Pancreas (tissue), 10 donors: ENCODE measurements at regions not wholly inside any gene's neighbourhood (a gene's known extent, or its start where the extent isn't known, plus 50 kb on each side); places are given as distances from the start of the nearest gene placed in this dataset.

ENCODE experiments used
- ATAC-seq, 4 donors: fragments of 200-7000 bp; cut with Tn5 transposase; one replicate each; pipeline versions ENCODE4 v1.8.0 to v1.9.1; 2020; ENCODE audit warnings: mild to moderate bottlenecking in 4 of 4, moderate library complexity in 4 of 4
- DNase-seq, 6 donors: peaks; one replicate each; pipeline ENCODE4 v3.0.0-alpha.2; 2020
- FAIRE-seq: peaks from 2 replicates; lab custom pipeline; 2012; peaks lifted over from hg19 to GRCh38; lab: Jason Lieb, UNC
- H3K27ac ChIP-seq, 4 donors: fragments of 200-600 bp; sonication (generic); 1 replicate in 3 of 4; 2 replicates in 1 of 4; pipeline versions ENCODE4 v1.5.0 to v1.8.0; 2020
- H3K27me3 ChIP-seq, 4 donors: fragments of 200-600 bp; one replicate each; pipeline ENCODE4 v1.8.0; 2021
- H3K36me3 ChIP-seq, 3 donors: fragments of 200-600 bp; sonication (generic) in 1 of 3; one replicate each; pipeline versions ENCODE4 v1.5.0 to v1.8.0; 2020 to 2021
- H3K4me1 ChIP-seq, 3 donors: fragments of 200-600 bp; one replicate each; pipeline ENCODE4 v1.8.0; 2021
- H3K4me3 ChIP-seq, 4 donors: fragments of 200-600 bp; sonication (generic) in 2 of 4; one replicate each; pipeline versions ENCODE4 v1.5.0 to v1.8.0; 2020 to 2021
- H3K9me3 ChIP-seq, 4 donors: fragments of 200-600 bp; one replicate each; pipeline ENCODE4 v1.8.0; 2021
- CTCF ChIP-seq, 4 donors: fragments of 200-600 bp; sonication (generic) in 3 of 4; IDR thresholded peaks; one replicate each; pipeline versions ENCODE4 v1.5.0 to v1.8.0; 2021; ENCODE audit warnings: antibody characterized with exemption in 4 of 4
- WGBS, 2 donors: extraction: QIAGEN DNeasy Blood & Tissue Kit; methylation state at CpG; one replicate each; pipeline ENCODE4 v1.1.7; 2013; 5-methylcytosine and 5-hydroxymethylcytosine counted together
- intact Hi-C, 3 donors: fragments of 100-400 bp; cut with DNase I; formaldehyde crosslinking; loops; one replicate each; pipeline versions ENCODE4 v1.11.1 to v1.14.2; 2022
- donor health status: healthy with polysubstance abuse.
- donor health status: DM: no; HTN: no; CAD: no; lungs with moderate emphysema.
- donor health status: DM: no; HTN: no; CAD: no.
- donor health status: control.
- donor health status: control.
- donor health status: Bipolar disorder and iron deficiency.
- donor health status: DM: yes; HTN: yes; CAD: no.
- donor health status: DM: no; HTN: no; CAD: no.
- donor health status: DM: no; HTN: no; CAD: no.
- donor health status: DM: yes; HTN: yes; CAD: no.

- no peak for DNase-seq
- WGBS, 2 donors: 95 to 96% methylated on average over 1 of the region's 1 CpG
- Histone ChIP-seq H3K4me3 (no peak overlapping the region), H3K4me1 (no peaks in the 10 kb centered on the region), H3K36me3 (no peaks in the 10 kb centered on the region), H3K9me3 (no peaks in the 10 kb centered on the region), H3K27ac (no peak overlapping the region), H3K27me3 (no peaks in the 10 kb centered on the region)
- FAIRE-seq: no peak
- intact Hi-C loops: no loop called here
- TF ChIP-seq CTCF (IDR thresholded peaks at IDR 0.05): no peak
- ATAC-seq: no peak
These were observed 130.7 kb upstream of the ARID2 start for GRCh38 chr12:45598761-45599160.

GRCh38 chr12:45599196-45599595 is 130.3 kb upstream of the ARID2 start:
- DNase-seq: no peak
- 87 to 91% methylated on average over 2 of the region's 2 CpGs for WGBS, 2 donors
- Histone ChIP-seq H3K36me3 (no peaks in the 10 kb centered on the region), H3K4me1 (no peaks in the 10 kb centered on the region), H3K27ac (no peak overlapping the region), H3K9me3 (no peaks in the 10 kb centered on the region), H3K27me3 (no peaks in the 10 kb centered on the region), H3K4me3 (no peak overlapping the region)
- no peak for FAIRE-seq
- intact Hi-C loops: no loop called here
- ATAC-seq: no peak
- no peak for TF ChIP-seq CTCF (IDR thresholded peaks at IDR 0.05)

- H3K4me1 ChIP-seq: no peaks in the 10 kb centered on the region
- no peak for FAIRE-seq
- 53 to 64% methylated on average over 2 of the region's 2 CpGs for WGBS, 2 donors
- H3K4me3 ChIP-seq: no peak overlapping the region
- intact Hi-C loops: no loop called here
- no peak overlapping the region for H3K27ac ChIP-seq
- no peak for ATAC-seq
- no peaks in the 10 kb centered on the region for H3K27me3 ChIP-seq
- no peak for DNase-seq
- H3K36me3 ChIP-seq: no peaks in the 10 kb centered on the region
- TF ChIP-seq CTCF (IDR thresholded peaks at IDR 0.05): no peak
- H3K9me3 ChIP-seq: no peaks in the 10 kb centered on the region
These were observed 128.1 kb upstream of the ARID2 start for GRCh38 chr12:45601390-45601789.

GRCh38 chr12:45601888-45602287 is 127.6 kb upstream of the ARID2 start:
- ATAC-seq (no peak), FAIRE-seq (no peak), DNase-seq (no peak)
- intact Hi-C loops: no loop called here
- WGBS, 2 donors: 27 to 28% methylated on average over 4 of the region's 4 CpGs
- no peaks in the 10 kb centered on the region for H3K36me3 ChIP-seq
- H3K27ac ChIP-seq: no peak overlapping the region
- H3K4me1 ChIP-seq: no peaks in the 10 kb centered on the region
- H3K27me3 ChIP-seq: no peaks in the 10 kb centered on the region
- no peak overlapping the region for H3K4me3 ChIP-seq
- TF ChIP-seq CTCF (IDR thresholded peaks at IDR 0.05): no peak
- H3K9me3 ChIP-seq: no peaks in the 10 kb centered on the region

GRCh38 chr12:45605624-45606023 is 123.9 kb upstream of the ARID2 start:
- FAIRE-seq (no peak), ATAC-seq (no peak), DNase-seq (no peak)
- H3K27me3 ChIP-seq: no peaks in the 10 kb centered on the region
- no peak for TF ChIP-seq CTCF (IDR thresholded peaks at IDR 0.05)
- H3K9me3 ChIP-seq: no peaks in the 10 kb centered on the region
- no peak overlapping the region for H3K27ac ChIP-seq
- intact Hi-C loops: no loop called here
- WGBS, 2 donors: 56 to 88% methylated on average over 1 of the region's 1 CpG
- H3K4me3 ChIP-seq: no peak overlapping the region
- H3K4me1 ChIP-seq: no peaks in the 10 kb centered on the region
- H3K36me3 ChIP-seq: no peaks in the 10 kb centered on the region
